ENCODE measurements at regions not wholly inside any gene's neighbourhood (a gene's known extent, or its start where the extent isn't known, plus 50 kb on each side); places are given as distances from the start of the nearest gene placed in this dataset.

DNA sequence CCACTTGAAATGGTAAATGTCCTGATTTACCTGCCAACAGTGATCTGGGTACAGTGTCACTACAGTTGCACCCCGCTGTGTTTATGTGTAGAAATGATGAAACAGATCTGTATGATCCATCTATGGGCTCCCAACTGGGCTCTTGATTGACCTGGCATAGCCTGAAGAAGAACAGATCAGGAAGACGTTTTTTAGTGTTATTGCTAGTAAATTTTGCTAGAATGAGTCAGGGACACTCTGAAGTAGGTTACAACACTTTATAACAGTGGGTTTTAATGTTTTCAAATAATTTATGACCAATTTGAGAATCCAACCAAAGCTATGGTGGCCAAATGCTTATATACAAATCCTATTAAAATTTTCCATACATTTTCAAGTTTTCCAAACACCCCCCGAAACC is 110.3 kb downstream of the DKK1 start:
- intact Hi-C loops (cut with micrococcal nuclease; ENCODE audit: unreplicated experiment) = no loop called here
- BruUV-seq (replicated peaks) = no TSS peak
- peaks cover 8% of the 10 kb centered on the region for H3K4me1 Mint-ChIP-seq (ENCODE audit: low read depth, unreplicated experiment)
- DNase-seq = no peak
- CTCF ChIA-PET = no interaction called here
- no peak for TF ChIP-seq CTCF (IDR thresholded peaks at IDR 0.05; ENCODE audit: unreplicated experiment)
- no peaks in the 10 kb centered on the region for H3K36me3 Mint-ChIP-seq (ENCODE audit: insufficient read depth, unreplicated experiment)
- no peaks in the 10 kb centered on the region for H3K27me3 Mint-ChIP-seq (ENCODE audit: unreplicated experiment)
- peaks cover 5% of the 10 kb centered on the region for H3K9me3 Mint-ChIP-seq (ENCODE audit: low read depth, unreplicated experiment)
- no peak overlapping the region for H3K27ac Mint-ChIP-seq (ENCODE audit: unreplicated experiment)
- H3K4me3 Mint-ChIP-seq (ENCODE audit: low read depth, unreplicated experiment) = no peak overlapping the region

DNA sequence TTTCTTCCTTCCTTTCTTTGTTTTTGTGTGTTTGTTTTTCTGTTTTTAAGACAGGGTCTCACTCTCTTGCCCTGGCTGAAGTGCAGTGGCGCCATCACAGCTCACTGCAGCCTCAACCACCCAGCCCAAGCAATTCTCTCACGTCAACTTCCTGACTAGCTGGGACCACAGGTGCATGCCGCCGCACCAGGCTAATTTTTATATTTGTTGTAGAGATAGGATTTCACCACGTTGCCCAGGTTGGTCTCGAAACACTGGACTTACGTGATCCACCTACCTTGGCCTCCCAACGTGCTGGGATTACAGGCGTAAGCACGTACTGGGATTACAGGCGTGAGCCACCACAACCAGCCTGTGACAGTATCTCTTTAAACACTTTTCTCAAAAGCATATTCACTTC is 120.7 kb downstream of the DKK1 start:
- Mint-ChIP-seq H3K4me3 (ENCODE audit: low read depth, unreplicated experiment) (no peak overlapping the region), H3K4me1 (ENCODE audit: low read depth, unreplicated experiment) (no peaks in the 10 kb centered on the region), H3K27me3 (ENCODE audit: unreplicated experiment) (no peaks in the 10 kb centered on the region), H3K36me3 (ENCODE audit: insufficient read depth, unreplicated experiment) (no peaks in the 10 kb centered on the region), H3K9me3 (ENCODE audit: low read depth, unreplicated experiment) (no peaks in the 10 kb centered on the region), H3K27ac (ENCODE audit: unreplicated experiment) (no peak overlapping the region)
- no peak for DNase-seq
- BruUV-seq (replicated peaks) = no TSS peak
- intact Hi-C loops (cut with micrococcal nuclease; ENCODE audit: unreplicated experiment) = no loop called here
- CTCF ChIA-PET = no interaction called here
- TF ChIP-seq CTCF (IDR thresholded peaks at IDR 0.05; ENCODE audit: unreplicated experiment) = no peak

GRCh38 chr10:52436664-52437063 is 122.6 kb downstream of the DKK1 start:
- Mint-ChIP-seq H3K9me3 (ENCODE audit: low read depth, unreplicated experiment) (no peaks in the 10 kb centered on the region), H3K27ac (ENCODE audit: unreplicated experiment) (no peak overlapping the region), H3K4me1 (ENCODE audit: low read depth, unreplicated experiment) (no peaks in the 10 kb centered on the region), H3K27me3 (ENCODE audit: unreplicated experiment) (no peaks in the 10 kb centered on the region), H3K4me3 (ENCODE audit: low read depth, unreplicated experiment) (no peak overlapping the region), H3K36me3 (ENCODE audit: insufficient read depth, unreplicated experiment) (no peaks in the 10 kb centered on the region)
- BruUV-seq (replicated peaks) = no TSS peak
- intact Hi-C loops (cut with micrococcal nuclease; ENCODE audit: unreplicated experiment) = no loop called here
- CTCF ChIA-PET = no interaction called here
- TF ChIP-seq CTCF (IDR thresholded peaks at IDR 0.05; ENCODE audit: unreplicated experiment) = no peak
- no peak for DNase-seq

- CTCF ChIA-PET = no interaction called here
- Mint-ChIP-seq H3K4me3 (ENCODE audit: low read depth, unreplicated experiment) (no peak overlapping the region), H3K36me3 (ENCODE audit: insufficient read depth, unreplicated experiment) (no peaks in the 10 kb centered on the region), H3K4me1 (ENCODE audit: low read depth, unreplicated experiment) (no peaks in the 10 kb centered on the region), H3K27ac (ENCODE audit: unreplicated experiment) (no peak overlapping the region), H3K27me3 (ENCODE audit: unreplicated experiment) (no peaks in the 10 kb centered on the region), H3K9me3 (ENCODE audit: low read depth, unreplicated experiment) (no peaks in the 10 kb centered on the region)
- BruUV-seq (replicated peaks) = no TSS peak
- no peak for TF ChIP-seq CTCF (IDR thresholded peaks at IDR 0.05; ENCODE audit: unreplicated experiment)
- intact Hi-C loops (cut with micrococcal nuclease; ENCODE audit: unreplicated experiment) = no loop called here
- no peak for DNase-seq
Measured at GRCh38 chr10:52437205-52437646, 123.1 kb downstream of the DKK1 start.

- Mint-ChIP-seq H3K27me3 (ENCODE audit: unreplicated experiment) (no peaks in the 10 kb centered on the region), H3K36me3 (ENCODE audit: insufficient read depth, unreplicated experiment) (no peaks in the 10 kb centered on the region), H3K9me3 (ENCODE audit: low read depth, unreplicated experiment) (no peaks in the 10 kb centered on the region), H3K27ac (ENCODE audit: unreplicated experiment) (no peak overlapping the region), H3K4me1 (ENCODE audit: low read depth, unreplicated experiment) (peaks cover 5% of the 10 kb centered on the region), H3K4me3 (ENCODE audit: low read depth, unreplicated experiment) (no peak overlapping the region)
- DNase-seq = no peak
- intact Hi-C loops (cut with micrococcal nuclease; ENCODE audit: unreplicated experiment) = no loop called here
- no peak for TF ChIP-seq CTCF (IDR thresholded peaks at IDR 0.05; ENCODE audit: unreplicated experiment)
- BruUV-seq (replicated peaks) = no TSS peak
- CTCF ChIA-PET = no interaction called here
Measured at GRCh38 chr10:52438119-52438518, 124.0 kb downstream of the DKK1 start.
